ENCODE measurements at regions not wholly inside any gene's neighbourhood (a gene's known extent, or its start where the extent isn't known, plus 50 kb on each side); places are given as distances from the start of the nearest gene placed in this dataset.

DNA sequence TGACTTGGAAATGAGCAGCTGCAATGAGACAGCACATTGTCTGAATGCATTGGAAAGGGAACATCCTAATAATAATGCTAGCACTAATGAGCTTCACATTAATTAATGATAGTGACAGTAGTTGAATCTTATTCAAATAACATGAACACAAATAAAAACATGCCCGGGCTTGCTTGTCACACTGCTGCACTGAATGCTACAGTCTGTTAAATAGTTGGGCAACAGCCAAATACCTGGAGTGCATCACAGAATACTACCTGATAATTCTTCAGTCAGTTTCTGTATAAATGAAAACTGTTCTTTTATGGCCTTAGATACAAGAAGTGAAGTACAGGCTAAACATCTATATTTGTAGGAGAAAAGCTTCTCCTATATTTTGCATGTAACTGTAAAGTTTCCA, 458.7 kb downstream of the RNF144B start:
- TF ChIP-seq, protein P1, sequence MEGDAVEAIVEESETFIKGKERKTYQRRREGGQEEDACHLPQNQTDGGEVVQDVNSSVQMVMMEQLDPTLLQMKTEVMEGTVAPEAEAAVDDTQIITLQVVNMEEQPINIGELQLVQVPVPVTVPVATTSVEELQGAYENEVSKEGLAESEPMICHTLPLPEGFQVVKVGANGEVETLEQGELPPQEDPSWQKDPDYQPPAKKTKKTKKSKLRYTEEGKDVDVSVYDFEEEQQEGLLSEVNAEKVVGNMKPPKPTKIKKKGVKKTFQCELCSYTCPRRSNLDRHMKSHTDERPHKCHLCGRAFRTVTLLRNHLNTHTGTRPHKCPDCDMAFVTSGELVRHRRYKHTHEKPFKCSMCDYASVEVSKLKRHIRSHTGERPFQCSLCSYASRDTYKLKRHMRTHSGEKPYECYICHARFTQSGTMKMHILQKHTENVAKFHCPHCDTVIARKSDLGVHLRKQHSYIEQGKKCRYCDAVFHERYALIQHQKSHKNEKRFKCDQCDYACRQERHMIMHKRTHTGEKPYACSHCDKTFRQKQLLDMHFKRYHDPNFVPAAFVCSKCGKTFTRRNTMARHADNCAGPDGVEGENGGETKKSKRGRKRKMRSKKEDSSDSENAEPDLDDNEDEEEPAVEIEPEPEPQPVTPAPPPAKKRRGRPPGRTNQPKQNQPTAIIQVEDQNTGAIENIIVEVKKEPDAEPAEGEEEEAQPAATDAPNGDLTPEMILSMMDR (IDR thresholded peaks at IDR 0.05) = no peak
- TF ChIP-seq POLR2A (IDR thresholded peaks at IDR 0.05) = no peak

Data from lower leg skin (tissue), 3 donors.